ENCODE measurements at regions not wholly inside any gene's neighbourhood (a gene's known extent, or its start where the extent isn't known, plus 50 kb on each side); places are given as distances from the start of the nearest gene placed in this dataset.

GRCh38 chr2:219902891-219903552, 275.6 kb downstream of the SLC4A3 start:
- Histone ChIP-seq H3K27me3 (no peaks in the 10 kb centered on the region), H3K27ac (no peak overlapping the region), H3K4me1 (no peaks in the 10 kb centered on the region), H3K36me3 (no peaks in the 10 kb centered on the region), H3K4me3 (no peak overlapping the region), H3K9me3 (no peaks in the 10 kb centered on the region)
- no peak for TF ChIP-seq POLR2A (IDR thresholded peaks at IDR 0.05)
- TF ChIP-seq CTCF (IDR thresholded peaks at IDR 0.05 in 4 of 5, conservative IDR thresholded peaks at IDR 0.05 in 1 of 5): no peak
- in situ Hi-C loops (cut with MboI; ENCODE audit: low sequenced_read_pairs in 4 of 4) (no loop called here), intact Hi-C loops (cut with DNase I; ENCODE audit: low total_unique reads) (no loop called here)
- ATAC-seq (no peak), DNase-seq (no peak)

- Histone ChIP-seq H3K27me3 (no peaks in the 10 kb centered on the region), H3K27ac (no peak overlapping the region), H3K4me3 (no peak overlapping the region), H3K4me1 (no peaks in the 10 kb centered on the region), H3K9me3 (no peaks in the 10 kb centered on the region), H3K36me3 (no peaks in the 10 kb centered on the region)
- intact Hi-C loops (cut with DNase I; ENCODE audit: low total_unique reads) (no loop called here), in situ Hi-C loops (cut with MboI; ENCODE audit: low sequenced_read_pairs in 4 of 4) (no loop called here)
- TF ChIP-seq POLR2A (IDR thresholded peaks at IDR 0.05): no peak
- no peak for TF ChIP-seq CTCF (IDR thresholded peaks at IDR 0.05 in 4 of 5, conservative IDR thresholded peaks at IDR 0.05 in 1 of 5)
- ATAC-seq (no peak), DNase-seq (no peak)
These were observed 278.2 kb downstream of the SLC4A3 start for GRCh38 chr2:219905640-219906039.

GRCh38 chr2:219906114-219907010, 278.9 kb downstream of the SLC4A3 start:
- TF ChIP-seq POLR2A (IDR thresholded peaks at IDR 0.05): no peak
- TF ChIP-seq CTCF (IDR thresholded peaks at IDR 0.05 in 4 of 5, conservative IDR thresholded peaks at IDR 0.05 in 1 of 5): no peak
- Histone ChIP-seq H3K27ac (no peak overlapping the region), H3K9me3 (no peaks in the 10 kb centered on the region), H3K4me1 (no peaks in the 10 kb centered on the region), H3K36me3 (no peaks in the 10 kb centered on the region), H3K27me3 (no peaks in the 10 kb centered on the region), H3K4me3 (no peak overlapping the region)
- intact Hi-C loops (cut with DNase I; ENCODE audit: low total_unique reads): no loop called here
- ATAC-seq (no peak), DNase-seq (no peak)
- in situ Hi-C loops (cut with MboI; ENCODE audit: low sequenced_read_pairs in 4 of 4): no loop called here

GRCh38 chr2:219907011-219907365, 279.6 kb downstream of the SLC4A3 start:
- no peak for ATAC-seq
- H3K4me1 ChIP-seq: no peaks in the 10 kb centered on the region
- no peak for DNase-seq
- intact Hi-C loops (cut with DNase I; ENCODE audit: low total_unique reads): no loop called here
- no peak overlapping the region for H3K4me3 ChIP-seq
- in situ Hi-C loops (cut with MboI; ENCODE audit: low sequenced_read_pairs in 4 of 4): no loop called here
- H3K36me3 ChIP-seq: no peaks in the 10 kb centered on the region
- H3K27ac ChIP-seq: no peak overlapping the region
- no peak for TF ChIP-seq POLR2A (IDR thresholded peaks at IDR 0.05)
- no peak for TF ChIP-seq CTCF (IDR thresholded peaks at IDR 0.05 in 4 of 5, conservative IDR thresholded peaks at IDR 0.05 in 1 of 5)
- no peaks in the 10 kb centered on the region for H3K27me3 ChIP-seq
- H3K9me3 ChIP-seq: no peaks in the 10 kb centered on the region

Measured in gastrocnemius medialis (tissue), 4 donors.